Adrenal gland (tissue), 9 donors: ENCODE measurements at regions not wholly inside any gene's neighbourhood (a gene's known extent, or its start where the extent isn't known, plus 50 kb on each side); places are given as distances from the start of the nearest gene placed in this dataset.

Experiments
- DNase-seq, 7 donors: peaks; one replicate each; pipeline ENCODE4 v3.0.0-alpha.2; 2019 to 2020
- H3K27ac ChIP-seq, 5 donors: fragments of 200-600 bp; sonication (generic) in 4 of 5; 1 replicate in 3 of 5; 2 replicates in 2 of 5; pipeline versions ENCODE4 v1.5.1 to v1.8.0; 2016 to 2020; ENCODE audit warnings: mild to moderate bottlenecking in 1 of 5
- H3K27me3 ChIP-seq: fragments of 200-600 bp; 2 replicates; pipeline ENCODE4 v1.8.0; 2021
- H3K36me3 ChIP-seq, 2 donors: fragments of 200-600 bp; replicated peaks in 1 of 2; 1 replicate in 1 of 2; 2 replicates in 1 of 2; pipeline versions ENCODE4 v1.5.1 to v1.8.0; 2018 to 2022
- H3K4me1 ChIP-seq, 2 donors: fragments of 200-600 bp; replicated peaks in 1 of 2; 1 replicate in 1 of 2; 2 replicates in 1 of 2; pipeline versions ENCODE4 v1.5.1 to v1.8.0; 2018 to 2021
- H3K4me3 ChIP-seq, 4 donors: fragments of 200-600 bp; sonication (generic) in 3 of 4; one replicate each; pipeline ENCODE4 v1.5.1; 2016 to 2018
- H3K9me3 ChIP-seq, 3 donors: fragments of 200-600 bp; sonication (generic) in 1 of 3; replicated peaks in 1 of 3; 1 replicate in 2 of 3; 2 replicates in 1 of 3; pipeline versions ENCODE4 v1.5.1 to v1.8.0; 2016 to 2021
- CTCF ChIP-seq, 6 experiments: fragments of 450-650 bp in 4 of 6; fragments of 200-600 bp in 2 of 6; sonication (generic) in 1 of 6; IDR thresholded peaks; 1 replicate in 5 of 6; 2 replicates in 1 of 6; pipeline versions ENCODE4 v1.5.1 to v1.8.0; 2016 to 2021; ENCODE audit warnings: antibody characterized with exemption in 6 of 6, mild to moderate bottlenecking in 2 of 6, moderate library complexity in 1 of 6
- POLR2A ChIP-seq, 2 donors: fragments of 450-650 bp; IDR thresholded peaks; one replicate each; pipeline ENCODE4 v1.6.1; 2017; ENCODE audit warnings: antibody characterized with exemption in 2 of 2, mild to moderate bottlenecking in 2 of 2, moderate library complexity in 1 of 2
- WGBS, 4 donors: extraction: QIAGEN DNeasy Blood & Tissue Kit in 2 of 4; methylation state at CpG; one replicate each; pipeline versions ENCODE4 v1.1.5 to v1.1.7; 2013 to 2017; 5-methylcytosine and 5-hydroxymethylcytosine counted together
- intact Hi-C, 2 donors: fragments of 100-400 bp; cut with DNase I; formaldehyde crosslinking; loops; one replicate each; pipeline versions ENCODE4 v1.14.1 to v1.15.0; 2022 to 2023
- donor health status: healthy with polysubstance abuse.
- donor health status: Bipolar disorder and iron deficiency.
- donor health status: DM: yes; HTN: yes; CAD: no.
- donor health status: DM: no; HTN: no; CAD: no.
- donor health status: DM: no; HTN: no; CAD: no.

GRCh38 chr2:239545741-239546392, 145.0 kb upstream of the HDAC4 start:
- Histone ChIP-seq H3K27ac (no peak overlapping the region), H3K4me1 (no peaks in the 10 kb centered on the region), H3K27me3 (no peaks in the 10 kb centered on the region), H3K36me3 (no peaks in the 10 kb centered on the region), H3K4me3 (no peak overlapping the region), H3K9me3 (no peaks in the 10 kb centered on the region)
- DNase-seq: no peak
- intact Hi-C loops: no loop called here
- TF ChIP-seq CTCF (IDR thresholded peaks at IDR 0.05) (no peak), POLR2A (IDR thresholded peaks at IDR 0.05) (no peak)
- WGBS, 4 donors: 79 to 85% (median 81%) methylated on average over 13 to 14 of the region's 14 CpGs

- Histone ChIP-seq H3K9me3 (no peaks in the 10 kb centered on the region), H3K36me3 (no peaks in the 10 kb centered on the region), H3K4me3 (no peak overlapping the region), H3K27me3 (no peaks in the 10 kb centered on the region), H3K27ac (no peak overlapping the region), H3K4me1 (no peaks in the 10 kb centered on the region)
- TF ChIP-seq CTCF (IDR thresholded peaks at IDR 0.05) (no peak), POLR2A (IDR thresholded peaks at IDR 0.05) (no peak)
- intact Hi-C loops: no loop called here
- no peak for DNase-seq
- 80 to 92% (median 87%) methylated on average over 10 to 12 of the region's 12 CpGs for WGBS, 4 donors
Measured at GRCh38 chr2:239544918-239545465, 144.2 kb upstream of the HDAC4 start.

- Histone ChIP-seq H3K9me3 (no peaks in the 10 kb centered on the region), H3K4me3 (no peak overlapping the region), H3K36me3 (no peaks in the 10 kb centered on the region), H3K27ac (no peak overlapping the region), H3K4me1 (no peaks in the 10 kb centered on the region), H3K27me3 (no peaks in the 10 kb centered on the region)
- DNase-seq: no peak
- TF ChIP-seq POLR2A (IDR thresholded peaks at IDR 0.05): no peak
- no peak for TF ChIP-seq CTCF (IDR thresholded peaks at IDR 0.05)
- intact Hi-C loops: no loop called here
- 73 to 78% (median 75%) methylated on average over 4 to 8 of the region's 8 CpGs for WGBS, 4 donors
Measured at GRCh38 chr2:239544143-239544917, 143.5 kb upstream of the HDAC4 start.

GRCh38 chr2:239543702-239544101, 142.9 kb upstream of the HDAC4 start:
- 73 to 83% (median 80%) methylated on average over 3 of the region's 3 CpGs for WGBS, 4 donors
- Histone ChIP-seq H3K4me1 (no peaks in the 10 kb centered on the region), H3K9me3 (no peaks in the 10 kb centered on the region), H3K4me3 (no peak overlapping the region), H3K36me3 (no peaks in the 10 kb centered on the region), H3K27me3 (no peaks in the 10 kb centered on the region), H3K27ac (no peak overlapping the region)
- DNase-seq: no peak
- TF ChIP-seq CTCF (IDR thresholded peaks at IDR 0.05): no peak
- TF ChIP-seq POLR2A (IDR thresholded peaks at IDR 0.05): no peak
- intact Hi-C loops: no loop called here
